Liver (tissue), 8 donors: ENCODE measurements at regions not wholly inside any gene's neighbourhood (a gene's known extent, or its start where the extent isn't known, plus 50 kb on each side); places are given as distances from the start of the nearest gene placed in this dataset.
A peak's percentile ranks its signal among the peaks of the same experiment; 100 is the strongest.

Experiments
- DNase-seq: peaks from one replicate; pipeline ENCODE4 v3.0.0-alpha.2; 2017; ENCODE audit warnings: low spot score
- H3K27ac ChIP-seq, 2 donors: one replicate each; pipeline ENCODE4 v1.7.0; 2013; ENCODE audit warnings: inconsistent platforms in 2 of 2, low read length in 2 of 2, control low read depth in 1 of 2, low read depth in 1 of 2, mild to moderate bottlenecking in 1 of 2
- H3K27me3 ChIP-seq, 4 donors: one replicate each; pipeline versions ENCODE4 v1.6.1 to v1.7.0; 2013; ENCODE audit warnings: low read length in 3 of 4, inconsistent platforms in 1 of 4, mild to moderate bottlenecking in 1 of 4, moderate library complexity in 1 of 4; ENCODE audit not compliant: control insufficient read depth in 4 of 4, insufficient read depth in 4 of 4
- H3K36me3 ChIP-seq, 4 donors: one replicate each; pipeline versions ENCODE4 v1.6.1 to v1.7.0; 2013; ENCODE audit warnings: low read length in 3 of 4, mild to moderate bottlenecking in 3 of 4, low read depth in 1 of 4, moderate library complexity in 1 of 4; ENCODE audit not compliant: control insufficient read depth in 4 of 4, insufficient read depth in 3 of 4
- H3K4me1 ChIP-seq, 4 donors: one replicate each; pipeline versions ENCODE4 v1.6.1 to v1.7.0; 2013; ENCODE audit warnings: low read length in 3 of 4, mild to moderate bottlenecking in 3 of 4, moderate library complexity in 1 of 4; ENCODE audit not compliant: control insufficient read depth in 4 of 4, insufficient read depth in 4 of 4
- H3K4me3 ChIP-seq, 3 donors: one replicate each; pipeline versions ENCODE4 v1.6.1 to v1.7.0; 2013; ENCODE audit warnings: low read length in 3 of 3, control low read depth in 1 of 3, low read depth in 1 of 3, mild to moderate bottlenecking in 1 of 3
- H3K9ac ChIP-seq, 2 donors: one replicate each; pipeline ENCODE4 v1.7.0; 2013; ENCODE audit warnings: low read length in 2 of 2, mild to moderate bottlenecking in 2 of 2, moderate library complexity in 2 of 2, control low read depth in 1 of 2, low read depth in 1 of 2
- H3K9me3 ChIP-seq, 4 donors: one replicate each; pipeline versions ENCODE4 v1.6.1 to v1.7.0; 2013; ENCODE audit warnings: low read length in 3 of 4; ENCODE audit not compliant: control insufficient read depth in 4 of 4
- ATF3 ChIP-seq: IDR thresholded peaks from 2 replicates; pipeline ENCODE4 v1.6.1; 2016; ENCODE audit warnings: antibody characterized with exemption
- CTCF ChIP-seq: fragments of 150-350 bp; IDR thresholded peaks from 2 replicates; pipeline ENCODE4 v1.5.1; 2017; ENCODE audit warnings: improper control_type of control experiment, low read depth, low read length; ENCODE audit not compliant: missing input control
- EGR1 ChIP-seq, 2 donors: IDR thresholded peaks; 2 replicates each; pipeline ENCODE4 v1.6.1; 2016 to 2018; ENCODE audit warnings: antibody characterized with exemption in 2 of 2, low read depth in 2 of 2
- FOXA1 ChIP-seq: IDR thresholded peaks from 2 replicates; pipeline ENCODE4 v1.6.1; 2016; ENCODE audit warnings: antibody characterized with exemption
- FOXA2 ChIP-seq: IDR thresholded peaks from 2 replicates; pipeline ENCODE4 v1.6.1; 2016; ENCODE audit warnings: antibody characterized with exemption
- GABPA ChIP-seq, 2 donors: IDR thresholded peaks in 1 of 2; conservative IDR thresholded peaks in 1 of 2; 2 replicates each; pipeline ENCODE4 v1.6.1; 2016; ENCODE audit warnings: antibody characterized with exemption in 2 of 2, mild to moderate bottlenecking in 1 of 2, moderate library complexity in 1 of 2
- HNF4G ChIP-seq: IDR thresholded peaks from 2 replicates; pipeline ENCODE4 v1.6.1; 2016; ENCODE audit warnings: antibody characterized with exemption
- JUND ChIP-seq, 2 donors: IDR thresholded peaks; 2 replicates each; pipeline ENCODE4 v1.6.1; 2016; ENCODE audit warnings: antibody characterized with exemption in 2 of 2
- NR2F2 ChIP-seq: IDR thresholded peaks from 2 replicates; pipeline ENCODE4 v1.6.1; 2016; ENCODE audit warnings: antibody characterized with exemption
- RAD21 ChIP-seq, 2 donors: IDR thresholded peaks; 2 replicates each; pipeline ENCODE4 v1.6.1; 2016; ENCODE audit warnings: antibody characterized with exemption in 2 of 2, mild to moderate bottlenecking in 2 of 2
- RXRA ChIP-seq, 2 donors: IDR thresholded peaks; 2 replicates each; pipeline ENCODE4 v1.6.1; 2017 to 2018; ENCODE audit warnings: antibody characterized with exemption in 2 of 2, mild to moderate bottlenecking in 1 of 2
- SP1 ChIP-seq: IDR thresholded peaks from 2 replicates; pipeline ENCODE4 v1.6.1; 2018; ENCODE audit warnings: antibody characterized with exemption, mild to moderate bottlenecking
- TAF1 ChIP-seq: conservative IDR thresholded peaks from 2 replicates; pipeline ENCODE4 v1.6.1; 2016; ENCODE audit warnings: antibody characterized with exemption, mild to moderate bottlenecking
- WGBS: extraction: QIAGEN DNeasy Blood & Tissue Kit; methylation state at CpG from one replicate; pipeline ENCODE4 v1.1.7; 2013; 5-methylcytosine and 5-hydroxymethylcytosine counted together
- TF ChIP-seq, protein P1 (sequence below): IDR thresholded peaks from 2 replicates; pipeline ENCODE4 v1.6.1; 2016; ENCODE audit warnings: antibody characterized with exemption
- TF ChIP-seq, protein P2 (sequence below): IDR thresholded peaks from 2 replicates; pipeline ENCODE4 v1.6.1; 2016; ENCODE audit warnings: antibody characterized with exemption
- donor health status: healthy.
- donor health status: healthy.
- donor health status: healthy.
- donor health status: healthy.
- donor health status: healthy.

- Histone ChIP-seq H3K4me1 (no peaks in the 10 kb centered on the region), H3K27me3 (no peaks in the 10 kb centered on the region), H3K36me3 (no peaks in the 10 kb centered on the region), H3K27ac (no peak overlapping the region), H3K9ac (no peak overlapping the region), H3K9me3 (no peaks in the 10 kb centered on the region), H3K4me3 (no peak overlapping the region)
- DNase-seq: no peak
- TF ChIP-seq JUND (IDR thresholded peaks at IDR 0.05): no peak
- no peak for TF ChIP-seq FOXA1
- no peak for TF ChIP-seq RXRA (IDR thresholded peaks at IDR 0.05)
- no peak for TF ChIP-seq EGR1 (IDR thresholded peaks at IDR 0.05; ENCODE audit: low read depth in 2 of 2)
- TF ChIP-seq HNF4G: no peak
- no peak for TF ChIP-seq ATF3
- no peak for TF ChIP-seq CTCF
- TF ChIP-seq, protein P1, sequence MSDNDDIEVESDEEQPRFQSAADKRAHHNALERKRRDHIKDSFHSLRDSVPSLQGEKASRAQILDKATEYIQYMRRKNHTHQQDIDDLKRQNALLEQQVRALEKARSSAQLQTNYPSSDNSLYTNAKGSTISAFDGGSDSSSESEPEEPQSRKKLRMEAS: no peak
- TF ChIP-seq RAD21 (IDR thresholded peaks at IDR 0.05): no peak
- TF ChIP-seq NR2F2: no peak
- TF ChIP-seq SP1: no peak
- TF ChIP-seq FOXA2: no peak
- TF ChIP-seq, protein P2, sequence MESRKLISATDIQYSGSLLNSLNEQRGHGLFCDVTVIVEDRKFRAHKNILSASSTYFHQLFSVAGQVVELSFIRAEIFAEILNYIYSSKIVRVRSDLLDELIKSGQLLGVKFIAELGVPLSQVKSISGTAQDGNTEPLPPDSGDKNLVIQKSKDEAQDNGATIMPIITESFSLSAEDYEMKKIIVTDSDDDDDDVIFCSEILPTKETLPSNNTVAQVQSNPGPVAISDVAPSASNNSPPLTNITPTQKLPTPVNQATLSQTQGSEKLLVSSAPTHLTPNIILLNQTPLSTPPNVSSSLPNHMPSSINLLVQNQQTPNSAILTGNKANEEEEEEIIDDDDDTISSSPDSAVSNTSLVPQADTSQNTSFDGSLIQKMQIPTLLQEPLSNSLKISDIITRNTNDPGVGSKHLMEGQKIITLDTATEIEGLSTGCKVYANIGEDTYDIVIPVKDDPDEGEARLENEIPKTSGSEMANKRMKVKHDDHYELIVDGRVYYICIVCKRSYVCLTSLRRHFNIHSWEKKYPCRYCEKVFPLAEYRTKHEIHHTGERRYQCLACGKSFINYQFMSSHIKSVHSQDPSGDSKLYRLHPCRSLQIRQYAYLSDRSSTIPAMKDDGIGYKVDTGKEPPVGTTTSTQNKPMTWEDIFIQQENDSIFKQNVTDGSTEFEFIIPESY: no peak
- TF ChIP-seq TAF1: no peak
- TF ChIP-seq GABPA (IDR thresholded peaks at IDR 0.05 in 1 of 2, conservative IDR thresholded peaks at IDR 0.05 in 1 of 2): no peak
- WGBS: 66% methylated on average over 2 of the region's 2 CpGs
These were observed 589.7 kb downstream of the SPRY1 start for GRCh38 chr4:123986268-123986798.

DNA sequence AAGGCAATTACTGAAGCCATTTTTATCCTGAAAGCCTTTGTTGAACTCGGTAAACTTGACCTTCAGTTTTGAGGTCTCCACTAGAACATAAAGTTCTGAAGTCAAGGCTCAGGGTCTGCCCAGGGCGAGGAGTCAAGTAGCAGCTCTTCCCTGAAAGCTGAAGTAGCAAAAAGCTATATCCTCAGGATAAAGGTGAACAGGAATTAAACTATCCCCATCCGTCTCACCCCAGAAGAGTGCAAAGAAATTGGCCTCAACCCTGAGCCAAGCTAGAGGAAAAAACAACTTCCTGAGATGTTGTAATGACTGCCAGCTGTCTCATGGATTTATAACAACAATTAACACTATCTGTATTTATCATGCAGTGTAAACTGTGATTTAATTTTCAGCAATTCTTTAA lies 590.8 kb downstream of the SPRY1 start:
- DNase-seq: no peak
- Histone ChIP-seq H3K36me3 (no peaks in the 10 kb centered on the region), H3K9ac (no peak overlapping the region), H3K9me3 (no peaks in the 10 kb centered on the region), H3K27ac (no peak overlapping the region), H3K27me3 (no peaks in the 10 kb centered on the region), H3K4me1 (no peaks in the 10 kb centered on the region), H3K4me3 (no peak overlapping the region)
- TF ChIP-seq ATF3 (no peak), NR2F2 (peak; percentile 72)
- 70% methylated on average over 3 of the region's 3 CpGs for WGBS
